ENCODE measurements at regions not wholly inside any gene's neighbourhood (a gene's known extent, or its start where the extent isn't known, plus 50 kb on each side); places are given as distances from the start of the nearest gene placed in this dataset.

DNA sequence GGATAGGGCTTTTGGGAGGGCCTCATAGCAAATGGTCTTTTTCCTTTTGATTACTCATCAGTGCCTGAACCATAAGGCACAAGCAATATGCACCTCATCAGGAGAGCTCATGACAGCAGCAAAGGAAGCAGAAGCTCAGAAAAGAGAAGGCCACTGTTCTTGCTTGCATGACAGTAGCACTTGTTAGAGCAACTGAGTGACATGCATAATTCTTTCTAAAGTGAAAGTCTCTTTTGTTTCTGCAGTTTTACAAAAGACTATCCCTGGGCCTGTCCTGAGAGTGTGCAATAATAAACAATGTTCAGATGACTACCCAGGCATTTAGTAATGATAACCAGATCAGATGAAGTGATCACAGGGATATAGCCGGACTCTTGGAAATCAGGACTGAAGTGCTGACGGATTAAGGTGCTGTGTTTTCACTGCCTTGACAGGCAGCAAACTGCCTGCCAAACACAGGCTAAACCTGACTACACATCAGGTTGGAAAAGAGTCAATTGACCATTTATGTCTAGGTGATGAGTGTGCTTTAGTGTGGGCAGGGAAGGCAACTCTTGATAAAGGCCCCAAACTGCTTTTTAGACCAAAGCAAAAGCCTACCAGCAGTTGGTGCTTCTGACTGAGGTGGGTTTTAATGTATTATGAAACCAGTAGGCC, 1860.3 kb downstream of the TP53TG3F start:
- TF ChIP-seq, protein P1, sequence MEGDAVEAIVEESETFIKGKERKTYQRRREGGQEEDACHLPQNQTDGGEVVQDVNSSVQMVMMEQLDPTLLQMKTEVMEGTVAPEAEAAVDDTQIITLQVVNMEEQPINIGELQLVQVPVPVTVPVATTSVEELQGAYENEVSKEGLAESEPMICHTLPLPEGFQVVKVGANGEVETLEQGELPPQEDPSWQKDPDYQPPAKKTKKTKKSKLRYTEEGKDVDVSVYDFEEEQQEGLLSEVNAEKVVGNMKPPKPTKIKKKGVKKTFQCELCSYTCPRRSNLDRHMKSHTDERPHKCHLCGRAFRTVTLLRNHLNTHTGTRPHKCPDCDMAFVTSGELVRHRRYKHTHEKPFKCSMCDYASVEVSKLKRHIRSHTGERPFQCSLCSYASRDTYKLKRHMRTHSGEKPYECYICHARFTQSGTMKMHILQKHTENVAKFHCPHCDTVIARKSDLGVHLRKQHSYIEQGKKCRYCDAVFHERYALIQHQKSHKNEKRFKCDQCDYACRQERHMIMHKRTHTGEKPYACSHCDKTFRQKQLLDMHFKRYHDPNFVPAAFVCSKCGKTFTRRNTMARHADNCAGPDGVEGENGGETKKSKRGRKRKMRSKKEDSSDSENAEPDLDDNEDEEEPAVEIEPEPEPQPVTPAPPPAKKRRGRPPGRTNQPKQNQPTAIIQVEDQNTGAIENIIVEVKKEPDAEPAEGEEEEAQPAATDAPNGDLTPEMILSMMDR (IDR thresholded peaks at IDR 0.05), result no peak
- TF ChIP-seq EZH2 (IDR thresholded peaks at IDR 0.05; ENCODE audit: borderline replicate concordance, insufficient read depth, low read depth, low read length, poor library complexity, severe bottlenecking), result no peak

Measured in B cell (primary cell).